ENCODE measurements at regions not wholly inside any gene's neighbourhood (a gene's known extent, or its start where the extent isn't known, plus 50 kb on each side); places are given as distances from the start of the nearest gene placed in this dataset.

DNA sequence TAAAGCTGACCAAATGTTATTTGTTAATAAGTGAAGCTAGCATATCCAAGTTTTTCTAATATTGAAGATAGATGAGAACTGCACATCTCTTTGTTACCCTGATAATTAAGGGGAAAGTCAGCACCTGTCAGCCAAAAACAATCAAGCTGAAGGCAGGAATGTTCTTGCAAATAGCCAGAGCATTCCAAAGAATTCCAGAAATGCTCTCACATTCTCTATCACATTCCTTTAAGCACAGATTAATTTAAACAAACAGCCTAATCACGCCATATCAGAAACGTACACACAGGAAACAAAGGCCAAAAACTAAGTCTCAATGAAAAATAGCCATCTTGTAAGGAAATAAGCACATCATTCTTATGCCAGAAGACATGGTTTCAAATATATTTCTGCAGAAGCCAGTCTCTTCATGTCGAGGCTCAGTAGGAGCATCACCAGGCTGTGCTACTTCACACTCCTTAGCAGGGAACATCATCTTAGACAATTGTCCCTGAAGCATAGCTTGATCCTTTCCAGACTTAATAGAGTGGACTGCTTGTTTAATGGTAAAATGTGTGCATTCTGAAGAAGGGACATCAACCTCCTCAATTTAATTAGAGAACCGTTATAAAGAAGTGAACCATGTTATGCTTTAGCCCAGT, 252.9 kb upstream of the TTC29 start:
- TF ChIP-seq MYC (IDR thresholded peaks at IDR 0.05; ENCODE audit: low read depth, low read length) (no peak), POLR2A (IDR thresholded peaks at IDR 0.05; ENCODE audit: extremely low read depth, insufficient read length) (no peak)
- TF ChIP-seq, protein P1, sequence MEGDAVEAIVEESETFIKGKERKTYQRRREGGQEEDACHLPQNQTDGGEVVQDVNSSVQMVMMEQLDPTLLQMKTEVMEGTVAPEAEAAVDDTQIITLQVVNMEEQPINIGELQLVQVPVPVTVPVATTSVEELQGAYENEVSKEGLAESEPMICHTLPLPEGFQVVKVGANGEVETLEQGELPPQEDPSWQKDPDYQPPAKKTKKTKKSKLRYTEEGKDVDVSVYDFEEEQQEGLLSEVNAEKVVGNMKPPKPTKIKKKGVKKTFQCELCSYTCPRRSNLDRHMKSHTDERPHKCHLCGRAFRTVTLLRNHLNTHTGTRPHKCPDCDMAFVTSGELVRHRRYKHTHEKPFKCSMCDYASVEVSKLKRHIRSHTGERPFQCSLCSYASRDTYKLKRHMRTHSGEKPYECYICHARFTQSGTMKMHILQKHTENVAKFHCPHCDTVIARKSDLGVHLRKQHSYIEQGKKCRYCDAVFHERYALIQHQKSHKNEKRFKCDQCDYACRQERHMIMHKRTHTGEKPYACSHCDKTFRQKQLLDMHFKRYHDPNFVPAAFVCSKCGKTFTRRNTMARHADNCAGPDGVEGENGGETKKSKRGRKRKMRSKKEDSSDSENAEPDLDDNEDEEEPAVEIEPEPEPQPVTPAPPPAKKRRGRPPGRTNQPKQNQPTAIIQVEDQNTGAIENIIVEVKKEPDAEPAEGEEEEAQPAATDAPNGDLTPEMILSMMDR (IDR thresholded peaks at IDR 0.05; ENCODE audit: low read depth, low read length) = no peak
- no peak for DNase-seq (ENCODE audit: low read depth)
- no peak overlapping the region for H3K4me3 ChIP-seq (ENCODE audit: low read depth, low read length)

DNA sequence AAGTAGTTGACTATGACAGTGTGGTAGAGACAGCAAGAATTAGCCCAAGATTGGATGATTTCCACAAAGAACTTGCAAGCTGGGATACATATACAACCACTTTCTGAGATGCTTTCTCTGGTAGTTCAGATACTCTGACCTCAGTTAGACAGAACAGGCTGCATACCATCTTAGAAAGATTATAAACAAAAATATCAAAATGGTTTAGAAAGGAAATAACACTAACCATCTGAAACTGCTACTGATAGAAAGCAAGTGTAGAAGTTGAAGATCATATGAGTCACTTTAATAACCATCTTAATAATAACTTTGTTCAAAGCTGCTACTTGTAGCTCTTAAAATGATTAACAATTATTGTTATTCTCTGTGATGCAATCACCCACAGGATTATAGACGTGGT, 255.4 kb upstream of the TTC29 start:
- DNase-seq (ENCODE audit: low read depth) = no peak
- TF ChIP-seq, protein P2, sequence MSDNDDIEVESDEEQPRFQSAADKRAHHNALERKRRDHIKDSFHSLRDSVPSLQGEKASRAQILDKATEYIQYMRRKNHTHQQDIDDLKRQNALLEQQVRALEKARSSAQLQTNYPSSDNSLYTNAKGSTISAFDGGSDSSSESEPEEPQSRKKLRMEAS (IDR thresholded peaks at IDR 0.05; ENCODE audit: low read depth, low read length) = no peak
- TF ChIP-seq POLR2A (IDR thresholded peaks at IDR 0.05; ENCODE audit: extremely low read depth, insufficient read length) (no peak), MYC (IDR thresholded peaks at IDR 0.05; ENCODE audit: low read depth, low read length) (no peak)
- TF ChIP-seq, protein P1 (IDR thresholded peaks at IDR 0.05; ENCODE audit: low read depth, low read length) = no peak
- no peak overlapping the region for H3K4me3 ChIP-seq (ENCODE audit: low read depth, low read length)

DNA sequence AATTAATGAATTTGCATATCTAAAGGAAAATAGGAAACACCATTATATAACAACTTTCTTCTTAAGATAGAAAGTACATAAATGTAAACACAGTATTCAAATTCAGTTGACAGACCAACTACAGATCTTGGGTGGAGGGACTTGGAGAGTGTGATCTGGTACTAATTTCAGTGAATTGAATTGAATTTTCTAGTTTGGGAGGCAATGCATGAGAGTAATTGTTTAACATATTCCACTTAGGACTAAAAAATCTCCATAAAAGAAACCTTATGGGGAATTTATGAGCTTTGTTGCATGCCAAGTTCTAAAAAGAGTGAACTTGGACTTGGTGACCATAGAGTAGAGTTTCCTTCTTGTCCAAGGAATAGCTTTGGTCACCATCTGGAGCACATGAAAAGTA, 261.1 kb upstream of the TTC29 start:
- no peak for TF ChIP-seq MYC (IDR thresholded peaks at IDR 0.05; ENCODE audit: low read depth, low read length)
- no peak for TF ChIP-seq POLR2A (IDR thresholded peaks at IDR 0.05; ENCODE audit: extremely low read depth, insufficient read length)
- TF ChIP-seq, protein P2 (IDR thresholded peaks at IDR 0.05; ENCODE audit: low read depth, low read length) = no peak
- TF ChIP-seq, protein P1 (IDR thresholded peaks at IDR 0.05; ENCODE audit: low read depth, low read length) = no peak
- no peak for DNase-seq (ENCODE audit: low read depth)
- H3K4me3 ChIP-seq (ENCODE audit: low read depth, low read length) = no peak overlapping the region

DNA sequence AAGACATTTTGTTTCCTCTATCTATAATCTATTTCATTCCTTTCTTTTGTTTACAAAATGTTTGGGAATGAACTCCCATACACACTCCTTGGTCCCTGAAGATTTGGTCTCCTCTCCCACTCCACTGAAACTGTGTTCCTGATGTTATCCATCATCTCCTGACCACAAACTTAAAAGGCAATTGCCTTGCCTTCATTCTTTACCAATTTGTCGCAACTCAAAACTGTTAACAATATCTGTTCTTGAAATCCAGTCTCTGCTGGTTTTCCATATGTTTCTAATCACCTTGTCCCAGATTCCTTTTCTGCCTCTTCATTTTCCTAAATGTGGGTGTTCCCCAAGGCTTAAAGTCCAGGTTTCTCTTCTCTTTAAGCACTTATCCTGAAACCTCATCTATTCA, 262.2 kb upstream of the TTC29 start:
- TF ChIP-seq, protein P2 (IDR thresholded peaks at IDR 0.05; ENCODE audit: low read depth, low read length) = no peak
- H3K4me3 ChIP-seq (ENCODE audit: low read depth, low read length) = no peak overlapping the region

DNA sequence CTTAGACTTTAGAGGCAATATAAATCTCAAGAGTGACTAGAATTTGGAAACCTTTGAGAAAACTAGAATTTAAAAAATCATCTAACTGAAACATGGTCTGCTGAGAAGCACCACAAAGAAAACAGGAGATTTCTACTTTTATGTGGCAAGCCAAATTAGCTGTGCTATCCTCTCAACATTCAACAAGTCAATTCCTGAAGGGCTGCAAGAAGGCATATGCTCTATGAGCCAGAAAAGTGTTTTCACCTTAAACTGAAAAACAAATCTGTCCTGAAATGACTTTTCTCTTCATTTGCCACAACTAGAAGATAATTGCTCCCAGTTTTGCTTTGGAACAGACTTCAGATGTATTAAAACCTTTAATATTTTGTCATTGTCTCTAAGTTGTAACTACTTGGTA, 263.2 kb upstream of the EDNRA start:
- TF ChIP-seq, protein P1 (IDR thresholded peaks at IDR 0.05; ENCODE audit: low read depth, low read length) = no peak
- TF ChIP-seq, protein P2 (IDR thresholded peaks at IDR 0.05; ENCODE audit: low read depth, low read length) = no peak
- TF ChIP-seq POLR2A (IDR thresholded peaks at IDR 0.05; ENCODE audit: extremely low read depth, insufficient read length) = no peak
- TF ChIP-seq MYC (IDR thresholded peaks at IDR 0.05; ENCODE audit: low read depth, low read length) = no peak
- DNase-seq (ENCODE audit: low read depth) = no peak
- no peak overlapping the region for H3K4me3 ChIP-seq (ENCODE audit: low read depth, low read length)

More for the DNA sequence above, 262.2 kb upstream of the TTC29 start:
- DNase-seq (ENCODE audit: low read depth) = no peak

DNA sequence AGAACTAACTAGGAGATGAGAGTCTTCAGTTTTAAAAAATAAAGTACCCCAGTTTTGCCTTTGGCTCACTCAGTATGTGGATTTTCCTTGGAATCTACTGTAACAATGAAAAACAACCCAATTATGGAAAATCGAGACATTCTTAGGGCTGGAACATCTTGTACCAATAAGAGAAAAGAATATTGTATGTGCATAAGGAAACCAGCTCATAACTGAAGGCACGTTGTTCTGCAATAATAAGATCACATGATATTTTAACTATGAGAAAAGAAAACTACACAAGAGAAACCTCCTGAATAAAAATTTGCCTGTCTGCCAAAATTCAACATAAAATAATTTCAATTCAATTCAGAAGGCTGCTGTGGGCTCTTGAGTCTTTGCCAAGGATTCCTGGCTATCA, 261.8 kb upstream of the EDNRA start:
- no peak overlapping the region for H3K4me3 ChIP-seq (ENCODE audit: low read depth, low read length)
- no peak for DNase-seq (ENCODE audit: low read depth)
- no peak for TF ChIP-seq POLR2A (IDR thresholded peaks at IDR 0.05; ENCODE audit: extremely low read depth, insufficient read length)
- TF ChIP-seq, protein P2 (IDR thresholded peaks at IDR 0.05; ENCODE audit: low read depth, low read length) = no peak
- TF ChIP-seq, protein P1 (IDR thresholded peaks at IDR 0.05; ENCODE audit: low read depth, low read length) = no peak
- TF ChIP-seq MYC (IDR thresholded peaks at IDR 0.05; ENCODE audit: low read depth, low read length) = no peak
